WTC11 (cell line): ENCODE measurements at regions not wholly inside any gene's neighbourhood (a gene's known extent, or its start where the extent isn't known, plus 50 kb on each side); places are given as distances from the start of the nearest gene placed in this dataset.

ENCODE experiments used
- E2F4 ChIP-seq: sonication (generic); formaldehyde crosslinking; IDR thresholded peaks from 2 replicates; pipeline ENCODE4 v1.8.1; 2022; ENCODE audit warnings: low read depth, mild to moderate bottlenecking, moderate library complexity, missing genetic modification reagents, borderline replicate concordance
- E2F5 ChIP-seq: sonication (generic); formaldehyde crosslinking; IDR thresholded peaks from 2 replicates; pipeline ENCODE4 v1.8.1; 2022; ENCODE audit warnings: mild to moderate bottlenecking, moderate library complexity, missing genetic modification reagents
- NFYB ChIP-seq: sonication (generic); formaldehyde crosslinking; conservative IDR thresholded peaks from 2 replicates; pipeline ENCODE4 v1.8.0; 2022; ENCODE audit warnings: low read depth, missing genetic modification reagents
- STAT6 ChIP-seq: sonication (generic); formaldehyde crosslinking; conservative IDR thresholded peaks from 2 replicates; pipeline ENCODE4 v1.8.1; 2023; ENCODE audit warnings: mild to moderate bottlenecking, low read depth, missing genetic modification reagents, moderate library complexity
- ZBTB43 ChIP-seq: sonication (generic); formaldehyde crosslinking; IDR thresholded peaks from 2 replicates; pipeline ENCODE4 v1.8.1; 2023; ENCODE audit warnings: mild to moderate bottlenecking, missing genetic modification reagents
- ZNF416 ChIP-seq: fragments of 250-450 bp; sonication (Bioruptor Pico); IDR thresholded peaks from 2 replicates; pipeline ENCODE4 v1.9.0; 2021; ENCODE audit warnings: mild to moderate bottlenecking, inconsistent platforms

GRCh38 chr6:76843054-76843822 is 620.1 kb downstream of the HTR1B start:
- TF ChIP-seq NFYB: no peak
- no peak for TF ChIP-seq E2F4 (CRISPR knock-in tag)
- TF ChIP-seq E2F5: no peak
- no peak for TF ChIP-seq ZBTB43 (CRISPR knock-in tag)
- no peak for TF ChIP-seq STAT6 (CRISPR knock-in tag)
- no peak for TF ChIP-seq ZNF416 (CRISPR knock-in tag)
